GM18867 (cell line): ENCODE measurements at regions not wholly inside any gene's neighbourhood (a gene's known extent, or its start where the extent isn't known, plus 50 kb on each side); places are given as distances from the start of the nearest gene placed in this dataset.

Experiments used
- ATAC-seq: cut with Tn5 transposase; IDR thresholded peaks from one replicate; pipeline ENCODE4 v1.9.1; 2021; ENCODE audit warnings: mild to moderate bottlenecking, moderate library complexity; ENCODE audit not compliant: unreplicated experiment

- no peak for ATAC-seq
Measured at GRCh38 chr12:91818227-91819131, 327.2 kb downstream of the BTG1 start.

DNA sequence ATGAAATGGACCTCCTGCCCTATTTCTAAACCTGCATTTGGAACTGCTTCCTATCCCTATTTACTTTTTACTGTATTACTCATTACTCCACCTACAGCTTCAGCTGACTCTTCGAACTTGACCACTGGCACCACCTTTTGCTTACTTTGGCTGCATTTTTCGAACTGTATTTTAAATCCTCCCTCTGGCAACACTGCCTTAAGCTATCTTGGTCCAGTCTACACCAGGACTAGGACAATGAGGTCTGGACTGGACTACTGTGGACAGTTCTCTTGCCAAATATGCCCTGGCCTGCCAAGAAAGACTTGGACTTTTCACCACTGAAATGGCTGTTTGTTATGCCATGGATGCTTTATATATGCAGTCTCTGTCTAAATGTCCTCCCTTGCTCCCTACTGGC lies 328.1 kb downstream of the BTG1 start:
- ATAC-seq: no peak

DNA sequence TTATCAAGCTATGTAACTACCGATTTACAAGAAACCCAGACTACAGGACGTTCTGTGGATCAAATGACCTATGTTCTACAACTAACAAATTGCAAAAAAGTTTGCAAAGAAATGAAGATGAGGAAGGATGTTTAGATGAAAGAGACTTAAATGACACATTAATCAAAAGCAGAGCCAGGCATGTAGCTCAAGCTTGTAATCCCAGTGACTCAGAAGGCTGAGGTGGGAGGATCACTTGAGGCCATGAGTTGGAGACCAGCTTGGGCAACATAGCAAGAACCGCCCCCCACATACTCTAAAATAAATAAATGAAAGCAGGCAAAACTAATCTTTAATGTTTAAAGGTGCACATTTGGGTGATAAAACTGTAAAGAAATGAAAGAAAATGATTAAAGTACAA lies 331.9 kb downstream of the BTG1 start:
- ATAC-seq: no peak

DNA sequence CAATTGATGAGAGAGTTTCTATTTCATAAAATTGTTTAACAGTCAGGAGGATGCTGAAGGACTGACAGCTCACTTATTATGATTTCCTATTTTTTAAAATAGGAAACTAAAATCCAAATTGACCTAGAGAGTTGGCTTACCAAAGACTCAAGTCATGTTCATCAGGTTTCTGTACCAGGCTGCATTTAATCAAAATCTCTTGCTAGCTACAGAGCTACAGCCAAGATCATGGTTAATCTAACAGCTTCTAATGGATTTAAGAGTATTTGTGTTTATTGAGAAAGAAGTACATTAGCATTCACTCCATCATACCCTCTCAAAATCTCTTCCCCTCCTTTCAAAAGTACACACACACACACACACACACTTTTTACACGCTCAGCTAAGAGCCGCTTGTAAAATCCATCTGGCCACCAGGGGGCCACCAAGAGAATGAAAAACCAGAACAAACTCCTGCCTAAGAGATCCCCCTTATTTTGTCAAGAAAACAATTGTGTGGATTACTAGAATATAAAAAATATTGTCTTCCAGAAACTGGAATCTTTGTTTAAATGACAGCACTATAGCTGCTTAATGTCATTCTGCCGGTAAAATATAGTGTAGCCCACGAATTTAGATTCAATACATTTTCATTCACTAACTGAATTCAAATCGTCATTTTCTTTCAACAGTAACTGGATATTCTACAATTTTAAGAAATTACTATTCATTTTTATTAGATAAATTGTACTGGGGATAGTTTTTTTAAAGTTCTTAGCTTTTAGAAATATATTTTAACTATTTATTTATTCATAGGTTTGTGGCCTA lies 334.0 kb downstream of the BTG1 start:
- ATAC-seq: peak; percentile 82

GRCh38 chr12:91810531-91811451 lies 334.9 kb downstream of the BTG1 start:
- peak; percentile 41 for ATAC-seq

GRCh38 chr12:91810077-91810476 lies 335.6 kb downstream of the BTG1 start:
- ATAC-seq: no peak

- ATAC-seq: no peak
Measured at GRCh38 chr12:91805031-91805430, 340.6 kb downstream of the BTG1 start.

DNA sequence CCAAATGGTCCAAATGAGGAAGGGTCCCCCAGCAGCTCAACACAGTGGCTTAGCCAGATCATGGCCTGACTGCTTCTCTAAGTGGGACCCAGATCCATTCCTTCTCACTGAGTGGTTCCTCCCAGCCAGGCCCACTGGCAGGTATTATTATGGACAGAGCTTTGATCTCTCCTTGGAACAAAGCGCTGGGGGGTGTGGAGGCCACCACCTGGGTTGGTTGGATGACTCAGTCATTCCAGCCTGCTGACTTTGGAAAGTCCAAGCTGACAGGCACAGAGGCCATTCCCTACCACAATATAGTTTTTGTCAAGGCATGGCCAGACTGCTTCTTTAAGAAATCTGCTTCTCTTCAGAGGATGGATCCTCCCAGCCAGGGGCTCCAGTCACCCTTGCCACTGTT lies 341.1 kb downstream of the BTG1 start:
- ATAC-seq: no peak

DNA sequence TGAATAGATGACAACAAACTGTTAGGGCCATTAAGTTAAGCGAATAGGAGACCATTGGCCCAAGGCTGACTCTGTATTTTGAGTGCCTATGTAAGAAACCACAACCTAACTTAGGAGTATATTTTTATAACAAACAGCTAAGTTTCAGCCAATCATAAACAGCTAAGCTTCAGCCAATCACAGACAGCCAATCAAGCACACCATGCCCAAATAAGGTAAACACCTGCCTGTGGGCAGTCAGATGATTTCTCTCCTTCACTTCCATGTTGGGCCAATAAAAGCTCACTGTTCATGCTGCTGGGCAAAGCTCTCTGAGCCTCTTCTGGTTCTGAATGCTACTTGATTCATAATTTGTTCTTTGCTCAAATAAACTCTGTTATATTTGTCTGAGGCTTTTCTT lies 344.6 kb downstream of the BTG1 start:
- ATAC-seq: no peak

- no peak for ATAC-seq
Measured at GRCh38 chr12:91793676-91794075, 352.0 kb downstream of the BTG1 start.

DNA sequence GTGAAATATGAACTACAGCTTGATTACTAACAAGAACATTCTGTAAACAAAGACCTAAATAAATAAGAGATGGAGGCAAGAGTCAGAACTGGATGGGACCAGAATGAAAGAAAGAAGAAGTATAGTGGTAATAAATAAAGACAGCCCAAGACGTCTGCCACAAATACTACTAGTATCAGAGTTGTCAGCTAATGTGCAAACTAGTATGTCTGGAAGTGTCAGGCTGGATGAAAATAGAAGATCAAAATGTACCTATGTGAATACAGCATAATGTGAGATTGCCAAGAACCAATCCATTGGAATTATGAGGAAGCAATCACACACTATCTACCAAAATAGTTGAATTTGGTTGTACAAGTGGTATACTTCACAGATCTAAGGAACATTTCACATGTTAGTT lies 353.0 kb downstream of the BTG1 start:
- ATAC-seq: no peak

DNA sequence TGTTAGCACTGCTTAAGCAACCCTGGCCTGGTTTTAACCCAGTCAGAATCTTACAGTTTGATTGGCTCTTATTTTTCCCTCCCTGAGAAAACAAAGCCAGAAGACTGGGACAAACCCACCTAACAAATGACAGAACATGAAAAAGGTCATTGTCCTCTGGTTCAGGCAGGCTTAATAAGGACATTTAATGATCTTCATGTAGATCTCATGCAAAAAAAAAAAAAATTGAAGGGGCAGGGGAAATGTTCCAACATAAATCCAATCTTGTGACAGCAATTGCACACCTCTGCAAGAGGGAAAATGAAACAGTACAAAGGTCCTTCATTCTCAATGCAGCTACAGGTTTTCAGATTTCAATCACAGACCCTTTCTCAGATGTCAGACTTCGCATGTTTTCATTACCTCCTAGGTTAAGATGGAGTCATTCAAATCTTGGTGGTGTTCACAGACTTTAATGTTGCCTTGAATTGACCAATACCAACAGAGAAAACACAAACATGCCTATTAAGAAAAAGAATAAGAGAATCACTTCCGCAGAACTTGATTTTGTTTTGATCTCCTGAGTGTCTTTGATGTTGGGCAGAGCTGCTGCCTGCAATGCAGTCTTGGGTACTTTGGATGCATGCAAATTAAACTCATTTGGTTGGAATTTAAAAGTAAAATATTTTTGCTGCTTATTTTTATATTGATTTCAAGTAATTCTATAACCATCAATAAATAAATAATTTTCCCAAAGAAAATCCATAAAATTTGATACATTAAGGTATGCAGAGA lies 359.0 kb downstream of the BTG1 start:
- ATAC-seq: no peak

DNA sequence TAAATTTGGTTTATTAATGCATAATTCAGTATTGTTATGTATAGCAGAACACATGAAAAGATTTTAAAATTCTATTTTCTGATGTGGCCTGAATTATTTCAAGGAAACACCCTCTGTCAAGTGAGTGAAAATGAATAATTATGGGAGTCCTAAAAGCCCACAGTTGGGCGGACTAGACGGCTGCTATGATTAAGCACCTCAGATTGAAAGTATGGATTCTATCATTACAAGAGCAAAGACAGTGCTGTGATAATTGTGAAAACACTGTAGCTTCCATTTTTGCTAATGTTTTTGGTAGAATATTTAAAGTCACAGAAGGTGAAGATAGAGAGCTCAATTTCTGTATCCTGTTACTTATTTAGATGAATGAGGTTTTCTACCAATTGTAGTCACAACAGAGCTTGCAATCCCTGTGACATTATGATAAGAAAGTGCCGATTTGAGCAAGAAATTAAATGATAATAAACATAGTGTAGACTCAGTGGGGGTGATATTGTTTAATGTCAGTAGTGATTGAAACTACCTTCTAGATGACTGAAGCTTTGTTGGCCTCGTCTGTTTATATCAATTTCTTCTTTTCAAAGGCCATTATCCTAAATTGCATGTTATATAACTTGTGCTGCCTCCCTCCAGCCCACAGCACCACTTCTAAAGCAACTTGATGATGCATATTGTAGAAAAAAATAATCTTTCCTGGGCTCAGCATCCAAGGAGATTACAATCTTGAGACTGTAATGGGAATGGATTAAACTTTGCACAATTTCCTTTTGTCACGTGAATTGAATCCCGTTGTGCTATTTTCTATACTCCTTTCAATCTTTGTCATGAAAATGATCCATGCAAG lies 359.8 kb downstream of the BTG1 start:
- no peak for ATAC-seq

- ATAC-seq: no peak
Measured at GRCh38 chr12:91781114-91781513, 364.5 kb downstream of the BTG1 start.

- peak; percentile 92 for ATAC-seq
Measured at GRCh38 chr12:91778938-91779400, 366.7 kb downstream of the BTG1 start.

GRCh38 chr12:91778091-91778832 lies 367.4 kb downstream of the BTG1 start:
- peak; percentile 56 for ATAC-seq

GRCh38 chr12:91777268-91777992 lies 368.2 kb downstream of the BTG1 start:
- no peak for ATAC-seq

DNA sequence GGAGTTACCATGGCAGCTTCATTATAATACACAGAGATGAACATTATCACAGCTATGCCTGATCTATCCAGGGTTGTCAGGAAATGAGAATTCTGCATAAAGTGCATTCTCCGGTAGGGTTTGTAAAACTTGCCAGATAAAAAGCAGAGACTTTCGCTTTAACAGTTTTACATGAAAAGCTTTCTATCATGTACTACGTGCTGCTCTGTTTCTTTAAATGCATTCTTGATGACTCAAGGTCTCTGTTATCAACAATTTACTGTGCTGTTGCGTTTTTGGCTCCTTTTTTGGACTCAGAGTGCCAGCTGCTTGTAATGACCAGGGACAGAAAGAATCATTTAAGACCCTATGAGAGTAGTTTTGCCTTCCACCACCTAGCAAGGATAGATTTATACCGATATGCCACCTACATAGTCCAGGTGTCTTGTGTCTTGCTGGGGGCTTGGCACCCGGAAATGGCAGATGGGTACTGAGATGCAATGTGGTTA lies 371.2 kb downstream of the BTG1 start:
- no peak for ATAC-seq
